Epithelial cell of proximal tubule (primary cell): ENCODE measurements at regions not wholly inside any gene's neighbourhood (a gene's known extent, or its start where the extent isn't known, plus 50 kb on each side); places are given as distances from the start of the nearest gene placed in this dataset.
"Not testable (repeated sequence)": the region's sequence is repeated elsewhere in the genome, so short reads cannot be mapped to it uniquely, and the experiment has no call there.

Experiments used
- DNase-seq: peaks from one replicate; pipeline ENCODE4 v3.0.0-alpha.2; 2011; ENCODE audit warnings: low read depth
- H3K4me3 ChIP-seq: 2 replicates; pipeline ENCODE4 v1.5.1; 2011; ENCODE audit warnings: low read depth, mild to moderate bottlenecking, low read length

- H3K4me3 ChIP-seq, result peak overlapping the region; percentile 40
- DNase-seq, result not testable (repeated sequence)
Measured at GRCh38 chr9:61330342-61331092, 140.7 kb downstream of the SPATA31A7 start.

GRCh38 chr9:61356936-61357335 lies 167.1 kb downstream of the SPATA31A7 start:
- not testable (repeated sequence) for H3K4me3 ChIP-seq, DNase-seq

- not testable (repeated sequence) for DNase-seq, H3K4me3 ChIP-seq
Measured at GRCh38 chr9:61374390-61374789, 184.6 kb downstream of the SPATA31A7 start.

- H3K4me3 ChIP-seq, DNase-seq: not testable (repeated sequence)
Measured at GRCh38 chr9:61376159-61376558, 186.3 kb downstream of the SPATA31A7 start.

GRCh38 chr9:61386035-61386815 lies 196.4 kb downstream of the SPATA31A7 start:
- DNase-seq, H3K4me3 ChIP-seq: not testable (repeated sequence)

GRCh38 chr9:61386816-61387102 lies 196.9 kb downstream of the SPATA31A7 start:
- not testable (repeated sequence) for DNase-seq, H3K4me3 ChIP-seq

GRCh38 chr9:61402692-61403091 lies 212.9 kb downstream of the SPATA31A7 start:
- H3K4me3 ChIP-seq, DNase-seq: not testable (repeated sequence)

- not testable (repeated sequence) for H3K4me3 ChIP-seq, DNase-seq
Measured at GRCh38 chr9:61411933-61412605, 222.2 kb downstream of the SPATA31A7 start.

GRCh38 chr9:61412738-61413137 lies 222.9 kb downstream of the SPATA31A7 start:
- H3K4me3 ChIP-seq, DNase-seq: not testable (repeated sequence)

- DNase-seq, H3K4me3 ChIP-seq: not testable (repeated sequence)
Measured at GRCh38 chr9:61418174-61418573, 228.3 kb downstream of the SPATA31A7 start.

GRCh38 chr9:61420267-61420958 lies 230.6 kb downstream of the SPATA31A7 start:
- DNase-seq, H3K4me3 ChIP-seq: not testable (repeated sequence)

- not testable (repeated sequence) for H3K4me3 ChIP-seq, DNase-seq
Measured at GRCh38 chr9:61447189-61447588, 257.4 kb downstream of the SPATA31A7 start.

- not testable (repeated sequence) for H3K4me3 ChIP-seq, DNase-seq
Measured at GRCh38 chr9:61460860-61461259, 271.0 kb downstream of the SPATA31A7 start.
